ENCODE measurements at regions not wholly inside any gene's neighbourhood (a gene's known extent, or its start where the extent isn't known, plus 50 kb on each side); places are given as distances from the start of the nearest gene placed in this dataset.
"Not testable (repeated sequence)": the region's sequence is repeated elsewhere in the genome, so short reads cannot be mapped to it uniquely, and the experiment has no call there.

GRCh38 chr12:103011974-103012763, 54.7 kb downstream of the ASCL1 start:
- no peak for DNase-seq (ENCODE audit: low spot score)

GRCh38 chr12:103012884-103013283, 55.4 kb downstream of the ASCL1 start:
- DNase-seq (ENCODE audit: low spot score) = no peak

DNA sequence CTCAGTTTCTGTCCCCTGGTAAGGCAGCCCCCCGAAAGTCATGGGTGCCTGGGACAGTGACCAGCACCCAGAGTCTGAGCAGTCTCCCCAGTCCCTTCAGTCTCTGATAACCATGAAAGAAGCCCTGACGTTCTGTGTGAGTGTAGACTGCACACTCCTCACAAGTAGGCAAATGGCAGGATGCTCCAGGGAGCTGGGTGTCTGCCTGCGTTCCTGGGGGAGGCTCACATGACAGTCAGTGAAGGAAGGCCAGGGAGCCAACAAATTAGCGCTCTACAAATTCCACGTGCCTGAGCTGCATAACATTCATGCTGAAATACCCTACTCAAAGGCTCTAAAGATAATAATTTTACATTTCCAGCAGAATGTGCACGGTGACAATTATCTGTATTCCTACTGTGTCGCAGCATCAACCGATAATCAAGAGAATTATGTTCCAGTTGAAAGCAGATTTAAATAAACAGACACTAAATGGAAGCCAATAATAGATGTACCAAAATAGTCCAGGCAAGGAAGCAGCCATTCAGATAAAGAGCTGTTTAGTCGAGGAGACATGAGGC, 56.3 kb downstream of the ASCL1 start:
- no peak for DNase-seq (ENCODE audit: low spot score)

- no peak for DNase-seq (ENCODE audit: low spot score)
These were observed 58.9 kb downstream of the ASCL1 start for GRCh38 chr12:103016381-103016780.

DNA sequence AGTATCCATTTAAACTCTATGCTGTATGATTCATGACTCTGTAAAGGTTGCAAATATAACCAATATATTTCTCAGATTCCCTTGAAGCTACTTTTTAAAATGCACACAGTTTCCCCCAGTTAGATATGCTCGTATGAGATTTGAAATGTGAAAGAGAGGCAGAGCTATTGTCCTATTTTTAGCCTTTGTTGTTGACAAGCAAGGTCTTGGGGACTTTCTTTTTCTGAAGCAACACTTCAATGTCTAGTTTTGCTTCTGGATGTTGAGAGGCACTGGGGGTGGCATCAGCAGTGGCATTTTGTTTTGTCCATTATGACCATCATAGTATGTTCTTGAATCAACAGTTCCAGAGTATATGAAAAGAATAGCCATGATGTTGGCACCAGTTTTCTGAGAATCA, 63.4 kb downstream of the ASCL1 start:
- DNase-seq (ENCODE audit: low spot score) = no peak

- no peak for DNase-seq (ENCODE audit: low spot score)
These were observed 64.2 kb downstream of the ASCL1 start for GRCh38 chr12:103021538-103022218.

DNA sequence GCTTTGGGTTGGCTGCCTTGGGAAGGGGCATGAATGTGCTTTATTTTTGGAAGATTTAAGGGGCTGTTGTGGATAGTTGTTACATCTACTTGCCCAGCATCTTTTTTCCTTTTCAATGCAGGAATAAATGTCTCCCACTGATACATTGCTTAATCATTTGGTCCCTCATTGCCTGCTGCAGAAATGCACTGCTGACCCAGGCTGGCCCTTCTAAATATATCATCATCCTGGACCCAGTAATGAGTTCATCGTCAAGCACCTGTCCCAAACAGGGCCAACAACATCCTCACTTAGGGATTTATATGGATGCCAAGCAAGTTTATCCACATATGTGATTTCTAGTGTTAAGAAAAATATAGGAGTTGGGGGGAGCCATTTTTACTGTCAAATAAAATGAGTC, 67.2 kb downstream of the ASCL1 start:
- DNase-seq (ENCODE audit: low spot score) = no peak

GRCh38 chr12:103026643-103027042, 69.2 kb downstream of the ASCL1 start:
- not testable (repeated sequence) for DNase-seq (ENCODE audit: low spot score)

- DNase-seq (ENCODE audit: low spot score) = no peak
These were observed 71.6 kb downstream of the ASCL1 start for GRCh38 chr12:103028881-103029639.

- peak; percentile 2 for DNase-seq (ENCODE audit: low spot score)
These were observed 79.2 kb downstream of the ASCL1 start for GRCh38 chr12:103036581-103037214.

- DNase-seq (ENCODE audit: low spot score) = no peak
These were observed 86.3 kb downstream of the ASCL1 start for GRCh38 chr12:103043531-103044486.

DNA sequence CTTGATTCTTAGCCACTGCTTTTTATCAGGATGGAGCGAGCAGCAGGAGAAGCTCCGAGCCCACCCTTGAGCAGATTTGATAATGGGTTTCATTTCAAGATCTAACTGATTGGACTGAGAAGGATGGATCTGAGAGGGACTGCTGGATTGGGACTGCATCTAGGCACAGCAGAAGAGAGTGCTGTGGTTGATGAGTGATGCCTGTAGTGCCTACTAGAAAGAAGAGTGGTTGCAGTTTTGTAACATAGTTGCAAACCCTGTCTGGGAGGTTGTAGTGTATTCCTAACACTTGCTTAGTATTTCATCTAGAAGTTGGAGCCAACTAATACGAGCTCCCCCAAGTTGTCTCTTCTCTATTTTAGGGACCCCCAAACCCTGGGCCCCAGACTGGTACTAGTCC, 88.7 kb downstream of the ASCL1 start:
- no peak for DNase-seq (ENCODE audit: low spot score)

GRCh38 chr12:103050273-103050672, 92.8 kb downstream of the ASCL1 start:
- no peak for DNase-seq (ENCODE audit: low spot score)

GRCh38 chr12:103053089-103053488, 95.6 kb downstream of the ASCL1 start:
- no peak for DNase-seq (ENCODE audit: low spot score)

DNA sequence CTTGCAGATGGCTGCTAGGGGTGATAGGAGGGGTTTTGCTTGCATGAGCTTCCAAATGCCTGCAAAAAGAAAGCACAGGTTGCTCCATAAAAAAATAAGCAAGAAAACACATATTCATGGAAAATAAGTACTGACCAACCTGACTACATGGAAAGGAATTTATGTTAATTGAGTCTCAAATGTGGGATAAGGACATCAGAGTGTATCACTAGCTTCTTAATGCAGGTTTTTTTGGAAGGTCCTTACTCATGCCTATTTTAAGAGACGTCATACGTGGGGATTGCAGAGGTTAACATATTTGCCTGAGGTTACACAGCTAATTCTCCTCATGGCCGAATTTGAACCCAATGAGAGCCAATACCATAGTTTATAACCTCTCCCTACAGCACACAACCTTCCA, 116.2 kb downstream of the ASCL1 start:
- DNase-seq (ENCODE audit: low spot score) = no peak

- DNase-seq (ENCODE audit: low spot score) = no peak
These were observed 118.4 kb downstream of the ASCL1 start for GRCh38 chr12:103075848-103076247.

DNA sequence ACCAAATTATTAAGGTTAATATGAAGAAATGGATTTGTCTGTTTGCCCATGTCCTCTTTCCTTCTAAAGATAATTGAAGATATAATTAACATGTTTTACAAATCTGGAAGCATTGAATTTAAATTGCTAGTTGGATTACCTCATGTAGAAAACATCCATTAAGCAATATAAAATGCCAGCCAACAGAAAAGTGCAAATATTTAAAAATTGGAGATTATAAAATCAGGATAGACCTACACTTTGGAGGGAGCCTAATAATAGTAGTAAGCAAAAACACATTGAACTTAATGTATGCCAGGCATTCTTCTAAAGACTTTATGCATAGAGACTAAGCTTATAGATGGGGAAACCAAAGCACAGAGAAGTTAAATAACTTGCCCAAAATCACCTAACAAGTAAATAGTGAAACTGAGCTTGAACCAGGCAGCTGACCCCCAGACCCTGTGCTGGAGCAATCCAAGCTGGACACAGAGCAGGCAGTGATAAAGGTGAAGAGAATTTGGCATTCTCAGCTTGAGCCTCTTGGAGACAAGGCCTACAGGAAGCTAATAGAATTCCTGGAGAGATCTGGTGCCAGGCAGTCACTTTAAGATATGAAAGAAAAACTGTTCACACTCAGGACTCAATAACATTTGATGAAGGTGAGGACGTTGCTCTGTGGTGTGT, 119.8 kb downstream of the ASCL1 start:
- no peak for DNase-seq (ENCODE audit: low spot score)

DNA sequence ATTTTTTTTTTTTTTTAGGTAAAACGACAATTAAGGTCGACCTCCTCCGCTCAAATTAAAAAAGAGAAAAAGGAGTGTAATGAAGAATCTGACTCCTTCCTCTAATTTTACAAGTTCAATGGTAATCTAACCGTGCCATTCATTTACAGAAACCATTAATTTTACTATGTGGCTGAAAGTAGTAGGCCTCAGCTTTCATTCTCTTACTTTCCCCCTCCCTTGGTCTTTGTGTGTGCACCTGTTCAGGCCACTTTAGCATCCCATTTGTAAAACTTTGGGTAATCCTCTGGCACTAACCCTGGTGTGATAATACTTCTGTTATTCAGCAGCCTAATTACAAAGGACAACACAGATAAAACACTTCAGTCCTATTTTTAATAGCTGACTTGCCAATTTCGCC, 128.1 kb downstream of the ASCL1 start:
- DNase-seq (ENCODE audit: low spot score) = no peak

- DNase-seq (ENCODE audit: low spot score) = no peak
These were observed 129.0 kb downstream of the ASCL1 start for GRCh38 chr12:103086471-103086870.

- DNase-seq (ENCODE audit: low spot score) = no peak
These were observed 136.1 kb downstream of the ASCL1 start for GRCh38 chr12:103093499-103094106.
